ENCODE measurements at regions not wholly inside any gene's neighbourhood (a gene's known extent, or its start where the extent isn't known, plus 50 kb on each side); places are given as distances from the start of the nearest gene placed in this dataset.

DNA sequence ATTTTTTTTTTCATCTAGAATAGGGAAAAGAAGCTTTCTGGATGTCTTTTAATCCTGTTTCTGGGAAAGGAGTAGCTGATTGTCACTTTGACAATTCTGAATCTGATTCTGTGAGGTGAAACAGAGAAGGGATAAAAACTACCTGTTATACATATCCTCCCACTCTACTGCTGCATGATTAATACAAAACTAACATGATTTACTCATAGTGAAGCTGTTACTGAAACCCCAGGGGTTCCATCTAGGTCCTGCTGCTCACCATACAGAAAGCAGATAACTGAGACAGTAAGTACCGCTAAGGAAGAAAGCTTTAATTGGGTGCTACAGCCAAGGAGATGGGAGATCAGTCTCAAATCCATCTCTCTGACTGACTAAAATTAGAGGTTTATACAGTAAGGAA lies 610.9 kb upstream of the ALCAM start:
- TF ChIP-seq EZH2 (optimal IDR thresholded peaks at IDR 0.05; ENCODE audit: low read depth, low read length) (no peak), EZH2phosphoT487 (IDR thresholded peaks at IDR 0.05; ENCODE audit: low read length) (no peak)
- TF ChIP-seq, protein P1, sequence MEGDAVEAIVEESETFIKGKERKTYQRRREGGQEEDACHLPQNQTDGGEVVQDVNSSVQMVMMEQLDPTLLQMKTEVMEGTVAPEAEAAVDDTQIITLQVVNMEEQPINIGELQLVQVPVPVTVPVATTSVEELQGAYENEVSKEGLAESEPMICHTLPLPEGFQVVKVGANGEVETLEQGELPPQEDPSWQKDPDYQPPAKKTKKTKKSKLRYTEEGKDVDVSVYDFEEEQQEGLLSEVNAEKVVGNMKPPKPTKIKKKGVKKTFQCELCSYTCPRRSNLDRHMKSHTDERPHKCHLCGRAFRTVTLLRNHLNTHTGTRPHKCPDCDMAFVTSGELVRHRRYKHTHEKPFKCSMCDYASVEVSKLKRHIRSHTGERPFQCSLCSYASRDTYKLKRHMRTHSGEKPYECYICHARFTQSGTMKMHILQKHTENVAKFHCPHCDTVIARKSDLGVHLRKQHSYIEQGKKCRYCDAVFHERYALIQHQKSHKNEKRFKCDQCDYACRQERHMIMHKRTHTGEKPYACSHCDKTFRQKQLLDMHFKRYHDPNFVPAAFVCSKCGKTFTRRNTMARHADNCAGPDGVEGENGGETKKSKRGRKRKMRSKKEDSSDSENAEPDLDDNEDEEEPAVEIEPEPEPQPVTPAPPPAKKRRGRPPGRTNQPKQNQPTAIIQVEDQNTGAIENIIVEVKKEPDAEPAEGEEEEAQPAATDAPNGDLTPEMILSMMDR (IDR thresholded peaks at IDR 0.05; ENCODE audit: low read length), result no peak

Measured in MM.1S (cell line).